ENCODE measurements at regions not wholly inside any gene's neighbourhood (a gene's known extent, or its start where the extent isn't known, plus 50 kb on each side); places are given as distances from the start of the nearest gene placed in this dataset.

GRCh38 chr21:35672313-35672712, 388.0 kb downstream of the SETD4 start:
- no peak for DNase-seq (ENCODE audit: low read depth in 4 of 4, low spot score in 3 of 4)

GRCh38 chr21:35664683-35665082, 395.6 kb downstream of the SETD4 start:
- no peak for DNase-seq (ENCODE audit: low read depth in 4 of 4, low spot score in 3 of 4)

GRCh38 chr21:35663856-35664606, 396.3 kb downstream of the SETD4 start:
- no peak for DNase-seq (ENCODE audit: low read depth in 4 of 4, low spot score in 3 of 4)

- DNase-seq (ENCODE audit: low read depth in 4 of 4, low spot score in 3 of 4) = no peak
These were observed 402.1 kb downstream of the SETD4 start for GRCh38 chr21:35658242-35658641.

- DNase-seq (ENCODE audit: low read depth in 4 of 4, low spot score in 3 of 4) = no peak
These were observed 407.5 kb downstream of the SETD4 start for GRCh38 chr21:35652872-35653271.

GRCh38 chr21:35652196-35652595, 408.1 kb downstream of the SETD4 start:
- no peak for DNase-seq (ENCODE audit: low read depth in 4 of 4, low spot score in 3 of 4)

GRCh38 chr21:35651196-35651595, 409.1 kb downstream of the SETD4 start:
- no peak for DNase-seq (ENCODE audit: low read depth in 4 of 4, low spot score in 3 of 4)

- DNase-seq (ENCODE audit: low read depth in 4 of 4, low spot score in 3 of 4) = no peak
These were observed 411.1 kb downstream of the SETD4 start for GRCh38 chr21:35649186-35649585.

GRCh38 chr21:35648512-35648911, 411.8 kb downstream of the SETD4 start:
- DNase-seq (ENCODE audit: low read depth in 4 of 4, low spot score in 3 of 4) = no peak

- DNase-seq (ENCODE audit: low read depth in 4 of 4, low spot score in 3 of 4) = no peak
These were observed 413.7 kb downstream of the SETD4 start for GRCh38 chr21:35646606-35647005.

- DNase-seq (ENCODE audit: low read depth in 4 of 4, low spot score in 3 of 4) = no peak
These were observed 414.3 kb downstream of the SETD4 start for GRCh38 chr21:35645991-35646390.

- no peak for DNase-seq (ENCODE audit: low read depth in 4 of 4, low spot score in 3 of 4)
These were observed 415.8 kb downstream of the SETD4 start for GRCh38 chr21:35644523-35644922.

- no peak for DNase-seq (ENCODE audit: low read depth in 4 of 4, low spot score in 3 of 4)
These were observed 417.1 kb downstream of the SETD4 start for GRCh38 chr21:35643176-35643575.

- DNase-seq (ENCODE audit: low read depth in 4 of 4, low spot score in 3 of 4) = no peak
These were observed 418.9 kb downstream of the SETD4 start for GRCh38 chr21:35641271-35642016.

GRCh38 chr21:35637431-35637830, 422.9 kb downstream of the SETD4 start:
- DNase-seq (ENCODE audit: low read depth in 4 of 4, low spot score in 3 of 4) = no peak

- DNase-seq (ENCODE audit: low read depth in 4 of 4, low spot score in 3 of 4) = no peak
These were observed 424.3 kb downstream of the SETD4 start for GRCh38 chr21:35635994-35636393.

GRCh38 chr21:35635261-35635660, 425.1 kb downstream of the SETD4 start:
- no peak for DNase-seq (ENCODE audit: low read depth in 4 of 4, low spot score in 3 of 4)

- no peak for DNase-seq (ENCODE audit: low read depth in 4 of 4, low spot score in 3 of 4)
These were observed 426.8 kb downstream of the SETD4 start for GRCh38 chr21:35633501-35633900.

- DNase-seq (ENCODE audit: low read depth in 4 of 4, low spot score in 3 of 4) = no peak
These were observed 427.6 kb downstream of the SETD4 start for GRCh38 chr21:35632711-35633110.

GRCh38 chr21:35628316-35628715, 432.0 kb downstream of the SETD4 start:
- no peak for DNase-seq (ENCODE audit: low read depth in 4 of 4, low spot score in 3 of 4)

GRCh38 chr21:35627462-35627861, 432.9 kb downstream of the SETD4 start:
- DNase-seq (ENCODE audit: low read depth in 4 of 4, low spot score in 3 of 4) = no peak

- DNase-seq (ENCODE audit: low read depth in 4 of 4, low spot score in 3 of 4) = no peak
These were observed 434.8 kb downstream of the SETD4 start for GRCh38 chr21:35625576-35625975.

Measured in left renal pelvis (tissue), 4 donors.